Kidney (tissue), 13 donors: ENCODE measurements at regions not wholly inside any gene's neighbourhood (a gene's known extent, or its start where the extent isn't known, plus 50 kb on each side); places are given as distances from the start of the nearest gene placed in this dataset.

Experiments
- DNase-seq, 5 donors: peaks; one replicate each; pipeline ENCODE4 v3.0.0-alpha.2; 2013 to 2020
- FAIRE-seq: peaks from 2 replicates; lab custom pipeline; 2012; peaks lifted over from hg19 to GRCh38; lab: Jason Lieb, UNC
- H3K27ac ChIP-seq, 2 donors: one replicate each; pipeline ENCODE4 v1.7.0; 2013; ENCODE audit warnings: low read depth in 2 of 2, low read length in 2 of 2, inconsistent platforms in 1 of 2
- H3K27me3 ChIP-seq: one replicate; pipeline ENCODE4 v1.7.1; 2013; ENCODE audit warnings: low read length, inconsistent platforms; ENCODE audit not compliant: control insufficient read depth, insufficient read depth
- H3K36me3 ChIP-seq, 3 donors: one replicate each; pipeline versions ENCODE4 v1.7.0 to v1.7.1; 2013; ENCODE audit warnings: low read length in 3 of 3, control low read depth in 1 of 3, inconsistent platforms in 1 of 3; ENCODE audit not compliant: insufficient read depth in 3 of 3, control insufficient read depth in 2 of 3
- H3K4me1 ChIP-seq, 3 donors: one replicate each; pipeline versions ENCODE4 v1.7.0 to v1.7.1; 2013; ENCODE audit warnings: low read length in 3 of 3, inconsistent platforms in 1 of 3, low read depth in 1 of 3; ENCODE audit not compliant: control insufficient read depth in 2 of 3, insufficient read depth in 2 of 3
- H3K4me3 ChIP-seq, 3 donors: one replicate each; pipeline versions ENCODE4 v1.7.0 to v1.8.1; 2013; ENCODE audit warnings: low read length in 3 of 3, control low read depth in 1 of 3, inconsistent platforms in 1 of 3
- H3K9ac ChIP-seq, 3 donors: one replicate each; pipeline versions ENCODE4 v1.7.0 to v1.7.1; 2013; ENCODE audit warnings: low read length in 3 of 3, control low read depth in 1 of 3, inconsistent platforms in 1 of 3
- H3K9me3 ChIP-seq, 3 donors: one replicate each; pipeline versions ENCODE4 v1.7.0 to v1.7.1; 2013; ENCODE audit warnings: low read length in 3 of 3, control low read depth in 1 of 3, inconsistent platforms in 1 of 3; ENCODE audit not compliant: control insufficient read depth in 2 of 3, insufficient read depth in 1 of 3
- intact Hi-C: fragments of 100-400 bp; cut with DNase I; formaldehyde crosslinking; loops from one replicate; pipeline ENCODE4 v1.11.1; 2022
- TF ChIP-seq, protein P1 (sequence below): IDR thresholded peaks from 3 replicates; pipeline ENCODE4 v1.5.1; 2012; ENCODE audit warnings: mild to moderate bottlenecking, moderate library complexity, borderline replicate concordance; ENCODE audit not compliant: insufficient read depth; ENCODE audit errors: extremely low read depth
- donor health status: control.
- donor health status: control.
- donor health status: control.
- donor health status: control.
- donor health status: control.
- donor health status: DM: yes; HTN: yes; CAD: no.
- donor health status: Normal renal cell carcinoma (clear cell type).

GRCh38 chr3:26078539-26078938 is 288.6 kb downstream of the OXSM start:
- Histone ChIP-seq H3K9me3 (no peaks in the 10 kb centered on the region), H3K27ac (no peak overlapping the region), H3K36me3 (no peaks in the 10 kb centered on the region), H3K9ac (no peak overlapping the region), H3K27me3 (no peaks in the 10 kb centered on the region), H3K4me3 (no peak overlapping the region), H3K4me1 (peaks cover 0 to 2% (median 0%) of the 10 kb centered on the region in 3 donors)
- FAIRE-seq (no peak), DNase-seq (no peak)
- intact Hi-C loops, result no loop called here
- TF ChIP-seq, protein P1, sequence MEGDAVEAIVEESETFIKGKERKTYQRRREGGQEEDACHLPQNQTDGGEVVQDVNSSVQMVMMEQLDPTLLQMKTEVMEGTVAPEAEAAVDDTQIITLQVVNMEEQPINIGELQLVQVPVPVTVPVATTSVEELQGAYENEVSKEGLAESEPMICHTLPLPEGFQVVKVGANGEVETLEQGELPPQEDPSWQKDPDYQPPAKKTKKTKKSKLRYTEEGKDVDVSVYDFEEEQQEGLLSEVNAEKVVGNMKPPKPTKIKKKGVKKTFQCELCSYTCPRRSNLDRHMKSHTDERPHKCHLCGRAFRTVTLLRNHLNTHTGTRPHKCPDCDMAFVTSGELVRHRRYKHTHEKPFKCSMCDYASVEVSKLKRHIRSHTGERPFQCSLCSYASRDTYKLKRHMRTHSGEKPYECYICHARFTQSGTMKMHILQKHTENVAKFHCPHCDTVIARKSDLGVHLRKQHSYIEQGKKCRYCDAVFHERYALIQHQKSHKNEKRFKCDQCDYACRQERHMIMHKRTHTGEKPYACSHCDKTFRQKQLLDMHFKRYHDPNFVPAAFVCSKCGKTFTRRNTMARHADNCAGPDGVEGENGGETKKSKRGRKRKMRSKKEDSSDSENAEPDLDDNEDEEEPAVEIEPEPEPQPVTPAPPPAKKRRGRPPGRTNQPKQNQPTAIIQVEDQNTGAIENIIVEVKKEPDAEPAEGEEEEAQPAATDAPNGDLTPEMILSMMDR, result no peak

DNA sequence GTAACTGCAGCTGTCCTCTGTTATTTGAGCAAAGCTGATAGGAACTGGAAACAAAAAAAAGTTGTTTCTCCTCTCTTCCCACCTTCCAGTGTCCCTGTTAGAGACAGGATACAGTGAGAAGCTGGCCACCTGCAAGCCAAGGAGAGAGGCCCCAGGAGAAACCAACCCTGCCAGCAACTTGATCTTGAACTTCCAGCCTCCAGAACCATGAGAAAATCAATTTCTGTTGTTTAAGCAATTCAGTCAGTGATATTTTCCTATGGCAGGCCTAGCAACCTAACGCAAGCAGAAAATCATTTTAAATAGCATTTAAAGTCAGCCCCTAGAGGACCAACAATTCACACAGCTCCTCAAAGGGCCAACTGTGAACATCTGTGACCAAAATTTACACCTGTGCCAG is 291.3 kb downstream of the OXSM start:
- FAIRE-seq (no peak), DNase-seq (no peak)
- Histone ChIP-seq H3K9ac (no peak overlapping the region), H3K9me3 (no peaks in the 10 kb centered on the region), H3K36me3 (no peaks in the 10 kb centered on the region), H3K27ac (no peak overlapping the region), H3K4me1 (no peaks in the 10 kb centered on the region), H3K27me3 (no peaks in the 10 kb centered on the region), H3K4me3 (no peak overlapping the region)
- intact Hi-C loops, result no loop called here
- TF ChIP-seq, protein P1, result no peak

GRCh38 chr3:26081806-26082205 is 291.9 kb downstream of the OXSM start:
- Histone ChIP-seq H3K27ac (no peak overlapping the region), H3K4me1 (no peaks in the 10 kb centered on the region), H3K9me3 (no peaks in the 10 kb centered on the region), H3K9ac (no peak overlapping the region), H3K36me3 (no peaks in the 10 kb centered on the region), H3K4me3 (no peak overlapping the region), H3K27me3 (no peaks in the 10 kb centered on the region)
- intact Hi-C loops, result no loop called here
- TF ChIP-seq, protein P1, result no peak
- DNase-seq (no peak), FAIRE-seq (no peak)

- Histone ChIP-seq H3K27ac (no peak overlapping the region), H3K27me3 (no peaks in the 10 kb centered on the region), H3K9ac (no peak overlapping the region), H3K9me3 (no peaks in the 10 kb centered on the region), H3K36me3 (no peaks in the 10 kb centered on the region), H3K4me1 (no peaks in the 10 kb centered on the region), H3K4me3 (no peak overlapping the region)
- TF ChIP-seq, protein P1, result no peak
- intact Hi-C loops, result no loop called here
- no peak for FAIRE-seq
- DNase-seq, result no peak
These were observed 293.0 kb downstream of the OXSM start for GRCh38 chr3:26082911-26083310.
